H9 (cell line): ENCODE measurements at regions not wholly inside any gene's neighbourhood (a gene's known extent, or its start where the extent isn't known, plus 50 kb on each side); places are given as distances from the start of the nearest gene placed in this dataset.

ENCODE experiments used
- DNase-seq: peaks from one replicate; pipeline ENCODE4 v3.0.0-alpha.2; 2017
- H2AFZ ChIP-seq: one replicate; pipeline ENCODE4 v1.6.1; 2013; ENCODE audit warnings: mild to moderate bottlenecking, low read length, control low read depth, moderate library complexity
- H2AK5ac ChIP-seq: 2 replicates; pipeline ENCODE4 v1.6.1; 2013; ENCODE audit warnings: low read length, control low read depth, mixed read lengths; ENCODE audit not compliant: insufficient read length
- H2BK120ac ChIP-seq: one replicate; pipeline ENCODE4 v1.6.1; 2013; ENCODE audit warnings: low read depth, mild to moderate bottlenecking, low read length, control low read depth, inconsistent platforms; ENCODE audit not compliant: poor library complexity, severe bottlenecking
- H2BK12ac ChIP-seq: 2 replicates; pipeline ENCODE4 v1.6.1; 2013; ENCODE audit warnings: low read length, control low read depth, mixed read lengths, low read depth; ENCODE audit not compliant: insufficient read length
- H2BK15ac ChIP-seq: 2 replicates; pipeline ENCODE4 v1.6.1; 2013; ENCODE audit warnings: low read depth, low read length, control low read depth
- H2BK20ac ChIP-seq: one replicate; pipeline ENCODE4 v1.6.1; 2013; ENCODE audit warnings: low read depth, mild to moderate bottlenecking, low read length, control low read depth, inconsistent platforms; ENCODE audit not compliant: poor library complexity, severe bottlenecking
- H2BK5ac ChIP-seq: 2 replicates; pipeline ENCODE4 v1.6.1; 2013; ENCODE audit warnings: low read length, control low read depth, mixed read lengths; ENCODE audit not compliant: insufficient read length
- H3K14ac ChIP-seq: 2 replicates; pipeline ENCODE4 v1.6.1; 2013; ENCODE audit warnings: low read length, control low read depth; ENCODE audit not compliant: insufficient read depth
- H3K18ac ChIP-seq: 2 replicates; pipeline ENCODE4 v1.6.1; 2013; ENCODE audit warnings: low read depth, mild to moderate bottlenecking, mixed read lengths, low read length, control low read depth; ENCODE audit not compliant: insufficient read length
- H3K23ac ChIP-seq: 2 replicates; pipeline ENCODE4 v1.6.1; 2013; ENCODE audit warnings: low read length, control low read depth, mixed read lengths, low read depth; ENCODE audit not compliant: insufficient read length
- H3K23me2 ChIP-seq: 2 replicates; pipeline ENCODE4 v1.6.1; 2013; ENCODE audit warnings: low read depth, mild to moderate bottlenecking, mixed read lengths, low read length, control low read depth; ENCODE audit not compliant: insufficient read length, poor library complexity, severe bottlenecking
- H3K27ac ChIP-seq: 2 replicates; pipeline ENCODE4 v1.5.1; 2013; ENCODE audit warnings: low read length, control low read depth, mixed read lengths, low read depth; ENCODE audit not compliant: insufficient read length
- H3K27me3 ChIP-seq: 2 replicates; pipeline ENCODE4 v1.6.1; 2013; ENCODE audit warnings: low read length, control low read depth, inconsistent platforms; ENCODE audit not compliant: insufficient read depth
- H3K4ac ChIP-seq: 2 replicates; pipeline ENCODE4 v1.6.1; 2013; ENCODE audit warnings: low read depth, mild to moderate bottlenecking, control low read depth, inconsistent platforms, low read length, moderate library complexity
- H3K4me1 ChIP-seq: 2 replicates; pipeline ENCODE4 v1.6.1; 2013; ENCODE audit warnings: low read length, control low read depth, inconsistent platforms; ENCODE audit not compliant: insufficient read depth
- H3K4me2 ChIP-seq: 2 replicates; pipeline ENCODE4 v1.6.1; 2013; ENCODE audit warnings: low read length, control low read depth, mixed read lengths; ENCODE audit not compliant: insufficient read length, insufficient read depth
- H3K56ac ChIP-seq: 2 replicates; pipeline ENCODE4 v1.6.1; 2013; ENCODE audit warnings: low read depth, mild to moderate bottlenecking, mixed read lengths, low read length, control low read depth; ENCODE audit not compliant: insufficient read length
- H3K79me1 ChIP-seq: 2 replicates; pipeline ENCODE4 v1.6.1; 2013; ENCODE audit warnings: low read depth, mild to moderate bottlenecking, moderate library complexity, low read length, control low read depth, inconsistent platforms; ENCODE audit not compliant: insufficient read depth, poor library complexity, severe bottlenecking
- H3K79me2 ChIP-seq: 2 replicates; pipeline ENCODE4 v1.6.1; 2013; ENCODE audit warnings: low read length, control low read depth, inconsistent platforms; ENCODE audit not compliant: insufficient read depth
- H3K9ac ChIP-seq: 2 replicates; pipeline ENCODE4 v1.6.1; 2013; ENCODE audit warnings: low read length, control low read depth, mixed read lengths; ENCODE audit not compliant: insufficient read length; ENCODE audit errors: extremely low read depth
- H3K9me3 ChIP-seq: one replicate; pipeline ENCODE4 v1.6.1; 2013; ENCODE audit warnings: low read depth, low read length, inconsistent platforms; ENCODE audit not compliant: control insufficient read depth
- H3T11ph ChIP-seq: one replicate; pipeline ENCODE4 v1.6.1; 2013; ENCODE audit warnings: mild to moderate bottlenecking, low read length, control low read depth, inconsistent platforms
- H4K20me1 ChIP-seq: one replicate; pipeline ENCODE4 v1.6.1; 2013; ENCODE audit not compliant: control insufficient read depth, insufficient read length, insufficient read depth
- H4K5ac ChIP-seq: 2 replicates; pipeline ENCODE4 v1.6.1; 2013; ENCODE audit warnings: low read depth, mild to moderate bottlenecking, mixed read lengths, low read length, control low read depth; ENCODE audit not compliant: insufficient read length
- H4K8ac ChIP-seq: replicated peaks from 2 replicates; pipeline ENCODE4 v1.6.1; 2013; ENCODE audit warnings: low read length, control low read depth, mixed read lengths, low read depth; ENCODE audit not compliant: insufficient read length
- H4K91ac ChIP-seq: 2 replicates; pipeline ENCODE4 v1.6.1; 2013; ENCODE audit warnings: low read depth, mild to moderate bottlenecking, moderate library complexity, mixed read lengths, low read length, control low read depth; ENCODE audit not compliant: insufficient read length
- H3K27ac Mint-ChIP-seq, 3 experiments: 2 replicates in 2 of 3; 3 replicates in 1 of 3; pipeline ENCODE4 v1.8.0; 2020 to 2021; ENCODE audit warnings: mixed read lengths in 3 of 3, mild to moderate bottlenecking in 1 of 3, moderate library complexity in 1 of 3
- H3K27me3 Mint-ChIP-seq: 2 replicates; pipeline ENCODE4 v1.8.0; 2021; ENCODE audit warnings: low read depth, mild to moderate bottlenecking, moderate library complexity, mixed read lengths
- H3K36me3 Mint-ChIP-seq, 3 experiments: 2 replicates in 2 of 3; 3 replicates in 1 of 3; pipeline ENCODE4 v1.8.0; 2020 to 2021; ENCODE audit warnings: low read depth in 3 of 3, mixed read lengths in 3 of 3; ENCODE audit not compliant: insufficient read depth in 1 of 3
- H3K4me1 Mint-ChIP-seq, 2 experiments: 2 replicates each; pipeline ENCODE4 v1.8.0; 2020; ENCODE audit warnings: mixed read lengths in 2 of 2
- H3K4me3 Mint-ChIP-seq, 2 experiments: 2 replicates in 1 of 2; 3 replicates in 1 of 2; pipeline ENCODE4 v1.8.0; 2020 to 2021; ENCODE audit warnings: mild to moderate bottlenecking in 2 of 2, mixed read lengths in 2 of 2, moderate library complexity in 1 of 2
- H3K9me3 Mint-ChIP-seq, 2 experiments: 2 replicates in 1 of 2; 3 replicates in 1 of 2; pipeline ENCODE4 v1.8.0; 2020; ENCODE audit warnings: mild to moderate bottlenecking in 2 of 2, mixed read lengths in 2 of 2, moderate library complexity in 1 of 2
- CTCF ChIP-seq: fragments of 200-600 bp; sonication (generic); conservative IDR thresholded peaks from 3 replicates; pipeline ENCODE4 v1.8.0; 2021; ENCODE audit warnings: antibody characterized with exemption, mild to moderate bottlenecking
- WGBS: extraction: QIAGEN DNeasy Blood & Tissue Kit; methylation state at CpG from one replicate; pipeline ENCODE4 v1.1.7; 2013; ENCODE audit warnings: missing lambda C conversion rate, low lambda C conversion rate, mixed read lengths; ENCODE audit not compliant: insufficient read length; ENCODE audit errors: extremely low coverage; 5-methylcytosine and 5-hydroxymethylcytosine counted together

GRCh38 chr9:20227166-20227874 lies 395.0 kb downstream of the MLLT3 start:
- Histone ChIP-seq H3K14ac (no peak overlapping the region), H2BK120ac (no peak overlapping the region), H3K27me3 (no peaks in the 10 kb centered on the region), H3K9me3 (no peaks in the 10 kb centered on the region), H3K23ac (no peak overlapping the region), H3T11ph (no peak overlapping the region), H2AK5ac (no peak overlapping the region), H3K27ac (no peak overlapping the region), H2AFZ (no peak overlapping the region), H3K23me2 (no peaks in the 10 kb centered on the region), H4K20me1 (no peaks in the 10 kb centered on the region), H2BK15ac (no peak overlapping the region), H3K18ac (no peak overlapping the region), H2BK5ac (no peak overlapping the region), H3K9ac (no peak overlapping the region), H3K79me2 (no peaks in the 10 kb centered on the region), H2BK12ac (no peak overlapping the region), H3K4me1 (no peaks in the 10 kb centered on the region), H4K91ac (no peak overlapping the region), H2BK20ac (no peak overlapping the region), H3K79me1 (no peaks in the 10 kb centered on the region), H4K5ac (no peak overlapping the region), H4K8ac (no peak overlapping the region), H3K4me2 (no peak overlapping the region), H3K4ac (no peak overlapping the region), H3K56ac (no peak overlapping the region)
- Mint-ChIP-seq H3K9me3 (peaks cover 0 to 4% of the 10 kb centered on the region in 2 experiments; a peak in 3 of 5 replicates), H3K27me3 (no peaks in the 10 kb centered on the region), H3K36me3 (peaks cover 0 to 3% (median 0%) of the 10 kb centered on the region in 3 experiments; a peak in 2 of 7 replicates), H3K4me1 (peaks cover 0 to 3% of the 10 kb centered on the region in 2 experiments; a peak in 2 of 4 replicates), H3K27ac (no peak overlapping the region), H3K4me3 (no peak overlapping the region)
- no peak for DNase-seq
- no CpG with 5 or more reads among the region's 2 CpGs for WGBS
- TF ChIP-seq CTCF, result no peak
